ENCODE measurements at regions not wholly inside any gene's neighbourhood (a gene's known extent, or its start where the extent isn't known, plus 50 kb on each side); places are given as distances from the start of the nearest gene placed in this dataset.

DNA sequence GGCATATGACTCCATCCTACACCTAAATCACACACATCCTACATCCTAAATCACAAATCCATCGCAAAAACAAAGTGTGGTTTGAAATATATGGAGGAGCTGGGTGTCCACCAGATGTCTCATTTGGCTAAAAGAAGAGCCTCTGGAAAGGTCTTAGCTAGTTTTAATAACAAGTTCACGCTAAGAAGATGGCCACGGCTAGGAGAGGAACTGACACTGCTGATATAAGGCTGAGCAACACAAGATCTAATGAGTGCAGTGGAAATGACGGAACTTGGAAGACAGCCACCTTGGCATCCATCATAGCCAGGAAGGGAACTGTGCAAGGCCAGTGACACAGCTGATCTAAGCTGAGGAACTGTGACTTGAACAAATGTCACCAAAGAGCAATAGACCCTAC is 60.0 kb upstream of the AGAP1 start:
- TF ChIP-seq EZH2 (IDR thresholded peaks at IDR 0.05; ENCODE audit: borderline replicate concordance, low read length) (no peak), CTCF (conservative IDR thresholded peaks at IDR 0.05 in 1 of 2, IDR thresholded peaks at IDR 0.05 in 1 of 2; ENCODE audit: extremely low read depth in 1 of 2, insufficient read depth in 1 of 2, low read depth in 1 of 2, low read length in 2 of 2) (no peak)
